Neural cell (in vitro differentiated cells): ENCODE measurements at regions not wholly inside any gene's neighbourhood (a gene's known extent, or its start where the extent isn't known, plus 50 kb on each side); places are given as distances from the start of the nearest gene placed in this dataset.

Experiments used
- H2AFZ ChIP-seq: fragments of 200-600, 300-800 bp; sonication (generic), shearing (Covaris generic); 2 replicates; pipeline ENCODE4 v1.6.0; 2014; ENCODE audit warnings: low read depth, mild to moderate bottlenecking, antibody characterized with exemption, low read length, moderate library complexity
- H3F3A ChIP-seq: fragments of 200-600 bp; shearing (Covaris generic); 2 replicates; pipeline ENCODE4 v1.6.1; 2016; ENCODE audit warnings: mild to moderate bottlenecking, moderate library complexity, mixed read lengths, antibody characterized with exemption, low read length; ENCODE audit not compliant: insufficient read depth, poor library complexity, severe bottlenecking
- H3K27ac ChIP-seq: fragments of 200-600, 300-800 bp; sonication (generic), shearing (Covaris generic); 2 replicates; pipeline ENCODE4 v1.5.1; 2014; ENCODE audit warnings: mild to moderate bottlenecking, low read length, moderate library complexity
- H3K27me3 ChIP-seq: fragments of 300-800, 200-600 bp; sonication (generic), shearing (Covaris generic); 2 replicates; pipeline ENCODE4 v1.6.0; 2014; ENCODE audit warnings: mild to moderate bottlenecking, low read depth, low read length, moderate library complexity; ENCODE audit not compliant: insufficient read depth
- H3K36me3 ChIP-seq: fragments of 300-800, 200-600 bp; sonication (generic), shearing (Covaris generic); 2 replicates; pipeline ENCODE4 v1.5.1; 2014; ENCODE audit warnings: mild to moderate bottlenecking, antibody characterized with exemption, low read length, moderate library complexity; ENCODE audit not compliant: insufficient read depth
- H3K4me2 ChIP-seq: fragments of 300-800, 200-600 bp; sonication (generic), shearing (Covaris generic); 2 replicates; pipeline ENCODE4 v1.6.0; 2014; ENCODE audit warnings: mild to moderate bottlenecking, low read length
- H3K4me3 ChIP-seq: fragments of 300-800, 200-600 bp; sonication (generic), shearing (Covaris generic); 2 replicates; pipeline ENCODE4 v1.5.1; 2014; ENCODE audit warnings: mild to moderate bottlenecking, low read length, moderate library complexity
- H3K79me2 ChIP-seq: fragments of 200-600 bp; shearing (Covaris generic); replicated peaks from 2 replicates; pipeline ENCODE4 v1.6.0; 2014; ENCODE audit warnings: mild to moderate bottlenecking, low read length, moderate library complexity; ENCODE audit not compliant: insufficient read depth
- H3K9ac ChIP-seq: fragments of 300-800, 200-600 bp; sonication (generic), shearing (Covaris generic); 2 replicates; pipeline ENCODE4 v1.6.1; 2016; ENCODE audit warnings: mild to moderate bottlenecking, low read length, mixed read lengths
- H3K9me2 ChIP-seq: fragments of 200-600 bp; shearing (Covaris generic); 2 replicates; pipeline ENCODE4 v1.6.1; 2016; ENCODE audit warnings: mild to moderate bottlenecking, low read length, mixed read lengths; ENCODE audit not compliant: insufficient read depth
- H3K9me3 ChIP-seq: fragments of 200-600, 300-800 bp; sonication (generic), shearing (Covaris generic); 2 replicates; pipeline ENCODE4 v1.6.1; 2016; ENCODE audit warnings: mild to moderate bottlenecking, mixed run types, low read length, moderate library complexity, mixed read lengths
- H4K20me1 ChIP-seq: fragments of 200-600 bp; shearing (Covaris generic); 2 replicates; pipeline ENCODE4 v1.6.1; 2016; ENCODE audit warnings: mild to moderate bottlenecking, mixed run types; ENCODE audit not compliant: insufficient read depth
- CTCF ChIP-seq: fragments of 450-650 bp; IDR thresholded peaks from 2 replicates; pipeline ENCODE4 v1.5.1; 2014; ENCODE audit warnings: antibody characterized with exemption, mild to moderate bottlenecking, moderate library complexity; ENCODE audit not compliant: poor library complexity, severe bottlenecking
- EP300 ChIP-seq: fragments of 450-650 bp; conservative IDR thresholded peaks from 2 replicates; pipeline ENCODE4 v1.6.1; 2014; ENCODE audit warnings: antibody characterized with exemption, mild to moderate bottlenecking, moderate library complexity; ENCODE audit not compliant: poor library complexity, severe bottlenecking
- EZH2 ChIP-seq: fragments of 200-600, 300-800 bp; shearing (Covaris generic), sonication (generic); IDR thresholded peaks from 2 replicates; pipeline ENCODE4 v1.6.1; 2014; ENCODE audit warnings: antibody characterized with exemption, low read length, borderline replicate concordance, mild to moderate bottlenecking; ENCODE audit not compliant: insufficient read depth, poor library complexity, severe bottlenecking
- MXI1 ChIP-seq: fragments of 450-650 bp; conservative IDR thresholded peaks from 2 replicates; pipeline ENCODE4 v1.6.1; 2014; ENCODE audit warnings: antibody characterized with exemption, mild to moderate bottlenecking; ENCODE audit not compliant: poor library complexity, severe bottlenecking
- POLR2AphosphoS5 ChIP-seq: IDR thresholded peaks from 2 replicates; pipeline ENCODE4 v1.6.1; 2012
- RAD21 ChIP-seq: fragments of 450-650 bp; conservative IDR thresholded peaks from 2 replicates; pipeline ENCODE4 v1.6.1; 2014; ENCODE audit warnings: antibody characterized with exemption, mild to moderate bottlenecking, moderate library complexity
- REST ChIP-seq: IDR thresholded peaks from 2 replicates; pipeline ENCODE4 v1.6.1; 2012; ENCODE audit warnings: borderline replicate concordance
- SMC3 ChIP-seq: fragments of 450-650 bp; conservative IDR thresholded peaks from 2 replicates; pipeline ENCODE4 v1.6.1; 2014; ENCODE audit warnings: antibody characterized with exemption, mild to moderate bottlenecking, moderate library complexity; ENCODE audit not compliant: poor library complexity
- TAF1 ChIP-seq: IDR thresholded peaks from 2 replicates; pipeline ENCODE4 v1.6.1; 2012; ENCODE audit warnings: low read depth

GRCh38 chr14:52154992-52155650, 86.3 kb upstream of the NID2 start:
- Histone ChIP-seq H4K20me1 (no peaks in the 10 kb centered on the region), H3K4me3 (no peak overlapping the region), H3K9me2 (no peaks in the 10 kb centered on the region), H3K9ac (no peak overlapping the region), H3K27ac (no peak overlapping the region), H2AFZ (no peak overlapping the region), H3K36me3 (no peaks in the 10 kb centered on the region), H3K79me2 (no peaks in the 10 kb centered on the region), H3K4me2 (no peak overlapping the region), H3F3A (no peaks in the 10 kb centered on the region), H3K9me3 (no peaks in the 10 kb centered on the region), H3K27me3 (no peaks in the 10 kb centered on the region)
- no peak for TF ChIP-seq MXI1
- TF ChIP-seq SMC3: no peak
- TF ChIP-seq EP300: no peak
- no peak for TF ChIP-seq EZH2
- no peak for TF ChIP-seq POLR2AphosphoS5
- TF ChIP-seq TAF1: no peak
- TF ChIP-seq CTCF: no peak
- no peak for TF ChIP-seq RAD21

GRCh38 chr14:52153939-52154338, 85.1 kb upstream of the NID2 start:
- Histone ChIP-seq H3K4me2 (no peak overlapping the region), H3K9me2 (no peaks in the 10 kb centered on the region), H3K27ac (no peak overlapping the region), H3K4me3 (no peak overlapping the region), H3K36me3 (no peaks in the 10 kb centered on the region), H3K9ac (no peak overlapping the region), H3K27me3 (no peaks in the 10 kb centered on the region), H2AFZ (no peak overlapping the region), H3F3A (no peaks in the 10 kb centered on the region), H3K79me2 (no peaks in the 10 kb centered on the region), H4K20me1 (no peaks in the 10 kb centered on the region), H3K9me3 (no peaks in the 10 kb centered on the region)
- TF ChIP-seq EZH2: no peak
- no peak for TF ChIP-seq TAF1
- no peak for TF ChIP-seq REST
- no peak for TF ChIP-seq MXI1
- no peak for TF ChIP-seq CTCF
- TF ChIP-seq SMC3: no peak
- no peak for TF ChIP-seq EP300
- no peak for TF ChIP-seq POLR2AphosphoS5
- TF ChIP-seq RAD21: no peak
